B cell (primary cell): ENCODE measurements at regions not wholly inside any gene's neighbourhood (a gene's known extent, or its start where the extent isn't known, plus 50 kb on each side); places are given as distances from the start of the nearest gene placed in this dataset.

Experiments used
- ATAC-seq: fragments of 200-7000 bp; cut with Tn5 transposase; one replicate; pipeline ENCODE4 v1.10.0; 2021; ENCODE audit warnings: low read depth, mild to moderate bottlenecking, moderate number of reproducible peaks, moderate library complexity
- CTCF ChIA-PET: fragments of 350-600 bp; sonication (Branson Sonifier 250); formaldehyde crosslinking; loops from one replicate; lab custom pipeline; 2021; ENCODE audit warnings: antibody characterized with exemption, inconsistent platforms; lab: Charles Lee
- POLR2A ChIA-PET: fragments of 350-600 bp; sonication (Branson Sonifier 250); formaldehyde crosslinking; loops from one replicate; lab custom pipeline; 2021; ENCODE audit warnings: antibody characterized with exemption; lab: Charles Lee
- DNase-seq: peaks from one replicate; pipeline ENCODE4 v3.0.0; 2013
- H2AFZ ChIP-seq: 2 replicates; pipeline ENCODE4 v1.6.1; 2012; ENCODE audit warnings: mild to moderate bottlenecking, low read depth, low read length; ENCODE audit not compliant: insufficient read depth, poor library complexity, severe bottlenecking
- H3K27ac ChIP-seq, 2 donors: 1 replicate in 1 of 2; 2 replicates in 1 of 2; pipeline ENCODE4 v1.5.1; 2012 to 2013; ENCODE audit warnings: low read length in 2 of 2, mild to moderate bottlenecking in 2 of 2, moderate library complexity in 1 of 2
- H3K27me3 ChIP-seq, 4 experiments: fragments of 200-600 bp in 1 of 4; sonication (generic) in 1 of 4; replicated peaks in 1 of 4; 1 replicate in 2 of 4; 2 replicates in 2 of 4; pipeline versions ENCODE4 v1.6.1 to v1.7.0; 2013 to 2016; ENCODE audit warnings: low read length in 3 of 4, mild to moderate bottlenecking in 2 of 4, mixed read lengths in 1 of 4, moderate library complexity in 1 of 4; ENCODE audit not compliant: insufficient read depth in 4 of 4, control insufficient read depth in 3 of 4; ENCODE audit errors: control extremely low read depth in 1 of 4
- H3K36me3 ChIP-seq, 2 experiments: replicated peaks in 1 of 2; 1 replicate in 1 of 2; 2 replicates in 1 of 2; pipeline versions ENCODE4 v1.6.1 to v1.7.1; 2013; ENCODE audit warnings: low read length in 1 of 2; ENCODE audit not compliant: insufficient read depth in 2 of 2, control insufficient read depth in 1 of 2; ENCODE audit errors: control extremely low read depth in 1 of 2, extremely low read depth in 1 of 2
- H3K4me1 ChIP-seq, 2 donors: fragments of 200-600 bp in 1 of 2; sonication (generic) in 1 of 2; 1 replicate in 1 of 2; 2 replicates in 1 of 2; pipeline versions ENCODE4 v1.5.1 to v1.6.1; 2013 to 2017; ENCODE audit warnings: low read length in 2 of 2; ENCODE audit not compliant: control insufficient read depth in 2 of 2, insufficient read depth in 2 of 2
- H3K4me2 ChIP-seq: replicated peaks from 2 replicates; pipeline ENCODE3; 2012; ENCODE audit warnings: mild to moderate bottlenecking, low read depth, low read length; ENCODE audit not compliant: poor library complexity, severe bottlenecking
- H3K4me3 ChIP-seq, 5 experiments: fragments of 200-600 bp in 1 of 5; sonication (generic) in 1 of 5; 1 replicate in 3 of 5; 2 replicates in 2 of 5; pipeline versions ENCODE4 v1.5.1 to v1.7.0; 2011 to 2016; ENCODE audit warnings: low read length in 4 of 5, mild to moderate bottlenecking in 4 of 5, low read depth in 2 of 5, control low read depth in 1 of 5, moderate library complexity in 1 of 5; ENCODE audit not compliant: insufficient read depth in 1 of 5; ENCODE audit errors: control extremely low read depth in 1 of 5, extremely low read depth in 1 of 5
- H3K79me2 ChIP-seq: fragments of 200-600 bp; sonication (generic); one replicate; pipeline ENCODE4 v1.6.0; 2016; ENCODE audit warnings: low read length; ENCODE audit not compliant: control insufficient read depth, insufficient read depth
- H3K9ac ChIP-seq: fragments of 200-600 bp; sonication (generic); 2 replicates; pipeline ENCODE4 v1.6.1; 2017; ENCODE audit warnings: mild to moderate bottlenecking, low read length, moderate library complexity
- H3K9me3 ChIP-seq, 3 donors: one replicate each; pipeline versions ENCODE4 v1.6.1 to v1.7.1; 2013; ENCODE audit warnings: low read length in 2 of 3; ENCODE audit not compliant: control insufficient read depth in 2 of 3, insufficient read depth in 1 of 3; ENCODE audit errors: control extremely low read depth in 1 of 3
- H4K20me1 ChIP-seq: 2 replicates; pipeline ENCODE4 v1.6.0; 2012; ENCODE audit warnings: mild to moderate bottlenecking, low read length; ENCODE audit not compliant: insufficient read depth, control insufficient read depth, poor library complexity, severe bottlenecking
- H3K27ac Mint-ChIP-seq: one replicate; pipeline ENCODE4 v1.8.0; 2021; ENCODE audit warnings: mixed read lengths
- H3K27me3 Mint-ChIP-seq: one replicate; pipeline ENCODE4 v1.8.0; 2021; ENCODE audit warnings: mixed read lengths
- H3K4me1 Mint-ChIP-seq: one replicate; pipeline ENCODE4 v1.8.0; 2021; ENCODE audit warnings: mixed read lengths
- H3K4me3 Mint-ChIP-seq: one replicate; pipeline ENCODE4 v1.8.0; 2021; ENCODE audit warnings: mixed read lengths
- H3K9me3 Mint-ChIP-seq: one replicate; pipeline ENCODE4 v1.8.0; 2022; ENCODE audit warnings: mixed read lengths; ENCODE audit not compliant: insufficient read depth
- CTCF ChIP-seq: fragments of 200-600 bp; IDR thresholded peaks from one replicate; pipeline ENCODE4 v1.8.0; 2022; ENCODE audit warnings: antibody characterized with exemption, mild to moderate bottlenecking
- EZH2 ChIP-seq: IDR thresholded peaks from 2 replicates; pipeline ENCODE4 v1.6.1; 2012; ENCODE audit warnings: borderline replicate concordance, low read depth, mild to moderate bottlenecking, moderate library complexity, low read length; ENCODE audit not compliant: insufficient read depth, poor library complexity, severe bottlenecking
- WGBS: methylation state at CpG from one replicate; pipeline ENCODE4 v1.1.5; 2013; ENCODE audit warnings: missing lambda C conversion rate; ENCODE audit not compliant: insufficient coverage; 5-methylcytosine and 5-hydroxymethylcytosine counted together
- intact Hi-C: fragments of 100-400 bp; cut with micrococcal nuclease; formaldehyde crosslinking; loops from one replicate; pipeline ENCODE4 v1.10.0; 2022

GRCh38 chr1:88451856-88452255 is 232.2 kb upstream of the PKN2 start:
- Histone ChIP-seq H3K27me3 (no peaks in the 10 kb centered on the region), H3K9ac (no peak overlapping the region), H3K4me3 (no peak overlapping the region), H3K79me2 (no peaks in the 10 kb centered on the region), H3K4me1 (no peaks in the 10 kb centered on the region), H4K20me1 (no peaks in the 10 kb centered on the region), H3K4me2 (no peak overlapping the region), H3K36me3 (no peaks in the 10 kb centered on the region), H3K27ac (no peak overlapping the region), H3K9me3 (no peaks in the 10 kb centered on the region), H2AFZ (no peak overlapping the region)
- TF ChIP-seq CTCF: no peak
- no peak for TF ChIP-seq EZH2
- no peak overlapping the region for H3K4me3 Mint-ChIP-seq
- peaks cover 6% of the 10 kb centered on the region for H3K27me3 Mint-ChIP-seq
- no peak overlapping the region for H3K27ac Mint-ChIP-seq
- H3K4me1 Mint-ChIP-seq: no peaks in the 10 kb centered on the region
- no peaks in the 10 kb centered on the region for H3K9me3 Mint-ChIP-seq
- ChIA-PET CTCF (no interaction called here), POLR2A (no interaction called here)
- DNase-seq: no peak
- ATAC-seq: no peak
- intact Hi-C loops: no loop called here

- Histone ChIP-seq H3K4me2 (no peak overlapping the region), H3K4me3 (no peak overlapping the region), H3K79me2 (no peaks in the 10 kb centered on the region), H3K4me1 (no peaks in the 10 kb centered on the region), H3K27ac (no peak overlapping the region), H4K20me1 (no peaks in the 10 kb centered on the region), H3K9ac (no peak overlapping the region), H2AFZ (no peak overlapping the region), H3K36me3 (no peaks in the 10 kb centered on the region), H3K27me3 (peaks cover 0 to 4% (median 0%) of the 10 kb centered on the region in 4 experiments), H3K9me3 (no peaks in the 10 kb centered on the region)
- H3K27ac Mint-ChIP-seq: no peak overlapping the region
- ChIA-PET CTCF (no interaction called here), POLR2A (no interaction called here)
- H3K9me3 Mint-ChIP-seq: no peaks in the 10 kb centered on the region
- no peak overlapping the region for H3K4me3 Mint-ChIP-seq
- H3K27me3 Mint-ChIP-seq: peaks cover 6% of the 10 kb centered on the region
- no peaks in the 10 kb centered on the region for H3K4me1 Mint-ChIP-seq
- DNase-seq (no peak), ATAC-seq (no peak)
- intact Hi-C loops: no loop called here
- TF ChIP-seq EZH2 (no peak), CTCF (no peak)
- WGBS: 75% methylated on average over 2 of the region's 7 CpGs
Observed at GRCh38 chr1:88453295-88453694, 230.8 kb upstream of the PKN2 start.
